ENCODE measurements at regions not wholly inside any gene's neighbourhood (a gene's known extent, or its start where the extent isn't known, plus 50 kb on each side); places are given as distances from the start of the nearest gene placed in this dataset.

- no peak for DNase-seq
Observed at GRCh38 chr6:81808851-81809570, 56.5 kb upstream of the TENT5A start.

GRCh38 chr6:81806793-81807565, 54.5 kb upstream of the TENT5A start:
- DNase-seq, result no peak

DNA sequence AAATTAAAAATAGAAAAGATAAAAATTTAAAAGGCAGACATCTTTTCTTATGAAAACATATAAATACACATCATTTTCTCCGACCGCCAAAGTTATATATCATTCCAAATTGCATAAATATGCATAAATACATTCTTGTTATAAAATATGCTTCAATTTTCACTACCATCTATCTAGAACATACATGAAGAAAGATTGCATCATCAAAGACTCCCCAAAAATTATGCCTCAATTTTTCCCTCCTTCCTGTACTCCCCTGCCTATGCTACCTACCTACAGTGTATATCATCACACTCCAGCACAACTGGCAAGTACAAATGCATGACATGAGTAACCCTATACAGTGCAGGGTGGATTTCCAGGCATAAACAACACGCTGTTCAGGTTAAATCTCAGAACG, 49.9 kb upstream of the TENT5A start:
- DNase-seq, result no peak
